ENCODE measurements at regions not wholly inside any gene's neighbourhood (a gene's known extent, or its start where the extent isn't known, plus 50 kb on each side); places are given as distances from the start of the nearest gene placed in this dataset.

DNA sequence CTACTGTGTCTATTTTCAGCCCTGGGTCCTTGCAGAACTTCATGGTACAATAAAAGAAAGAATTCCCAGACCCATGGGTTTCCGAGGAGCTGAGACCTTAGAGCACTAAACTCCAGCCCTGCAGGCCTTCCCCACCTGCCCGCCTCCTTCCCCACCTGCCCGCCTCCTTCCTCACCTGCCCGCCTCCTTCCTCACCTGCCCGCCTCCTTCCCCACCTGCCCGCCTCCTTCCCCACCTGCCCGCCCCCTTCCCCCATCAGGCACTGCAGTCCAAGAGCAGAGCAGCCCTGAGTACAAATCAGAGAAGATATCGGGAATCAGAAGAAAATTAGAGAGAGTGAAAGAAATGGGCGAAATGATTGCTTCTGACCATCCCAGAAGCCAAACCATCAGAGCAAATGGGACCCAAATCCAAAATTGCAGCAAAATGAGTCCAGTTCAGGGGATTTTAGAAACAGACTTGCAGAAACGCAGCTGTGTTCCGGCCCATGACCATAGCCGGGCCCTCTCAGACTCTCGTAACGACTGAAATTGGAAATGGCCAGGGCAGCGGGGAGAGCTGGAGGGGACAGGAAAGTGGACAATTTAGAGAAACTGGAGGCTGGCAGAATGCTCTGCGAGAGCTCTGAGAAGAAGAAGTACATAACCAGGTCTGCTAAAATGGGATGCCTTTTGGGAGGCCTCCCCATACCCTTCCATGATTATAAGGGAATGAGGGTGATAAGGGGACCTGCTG is 568.4 kb downstream of the TCERG1L start:
- H2BK20ac ChIP-seq (ENCODE audit: low read depth, low read length): no peak overlapping the region
- no peak overlapping the region for H3K14ac ChIP-seq (replicated peaks; ENCODE audit: low read depth, low read length)
- no peak overlapping the region for H2BK120ac ChIP-seq (ENCODE audit: low read depth, low read length)
- no peak overlapping the region for H3K18ac ChIP-seq (ENCODE audit: low read depth, low read length)
- H3K79me1 ChIP-seq (ENCODE audit: low read depth in 1 of 2, low read length in 2 of 2): no peaks in the 10 kb centered on the region
- H2AK5ac ChIP-seq (ENCODE audit: low read depth, low read length): no peak overlapping the region
- TF ChIP-seq MXI1 (IDR thresholded peaks at IDR 0.05; ENCODE audit: borderline replicate concordance, low read depth, low read length): no peak
- no peak for TF ChIP-seq BHLHE40 (IDR thresholded peaks at IDR 0.05; ENCODE audit: low read depth, low read length)
- no peak for TF ChIP-seq USF2 (IDR thresholded peaks at IDR 0.05; ENCODE audit: low read depth, low read length)
- no peak for TF ChIP-seq CEBPB (IDR thresholded peaks at IDR 0.05; ENCODE audit: low read depth, low read length)
- TF ChIP-seq RFX5 (IDR thresholded peaks at IDR 0.05; ENCODE audit: low read depth, low read length): no peak
- no peak for TF ChIP-seq ELK1 (IDR thresholded peaks at IDR 0.05; ENCODE audit: borderline replicate concordance, low read depth, low read length)
- no peak for TF ChIP-seq CHD1 (IDR thresholded peaks at IDR 0.05; ENCODE audit: low read depth, low read length)
- no peak for TF ChIP-seq MAFK (IDR thresholded peaks at IDR 0.05; ENCODE audit: low read depth, low read length)
- no peak for TF ChIP-seq POLR2A (IDR thresholded peaks at IDR 0.05; ENCODE audit: low read depth, low read length)
- no peak for TF ChIP-seq RAD21 (IDR thresholded peaks at IDR 0.05; ENCODE audit: low read length)
- TF ChIP-seq NFE2L2 (IDR thresholded peaks at IDR 0.05; ENCODE audit: low read depth, low read length): no peak
- no peak for TF ChIP-seq RCOR1 (IDR thresholded peaks at IDR 0.05; ENCODE audit: insufficient replicate concordance, low read length)
- no peak for TF ChIP-seq FOS (IDR thresholded peaks at IDR 0.05; ENCODE audit: low read depth, low read length)
- no peak for TF ChIP-seq CTCF (conservative IDR thresholded peaks at IDR 0.05; ENCODE audit: low read depth, low read length)
- H3K36me3 ChIP-seq (ENCODE audit: control insufficient read depth, insufficient read depth, low read length): no peaks in the 10 kb centered on the region
- 50% methylated on average over 2 of the region's 16 CpGs; no CpG with 5 or more reads in 1 of the 2 experiments for WGBS, 2 experiments (ENCODE audit: extremely low coverage in 2 of 2, insufficient read length in 1 of 2)
- H3K9ac ChIP-seq (ENCODE audit: low read depth, low read length): no peak overlapping the region
- intact Hi-C loops (cut with micrococcal nuclease) (no loop called here), in situ Hi-C loops (cut with MboI; ENCODE audit: low sequenced_read_pairs) (no loop called here), dilution Hi-C loops (cut with HindIII; ENCODE audit: low sequenced_read_pairs, unreplicated experiment) (no loop called here)
- no peak overlapping the region for H4K5ac ChIP-seq (ENCODE audit: low read depth, low read length)
- no peak overlapping the region for H3K56ac ChIP-seq (ENCODE audit: extremely low read depth, insufficient read depth, low read length)
- H3K23ac ChIP-seq (ENCODE audit: low read depth, low read length): no peak overlapping the region
- no peaks in the 10 kb centered on the region for H4K20me1 ChIP-seq (ENCODE audit: insufficient read depth, low read length)
- no peak overlapping the region for H3K4me2 ChIP-seq (ENCODE audit: low read depth, low read length)
- no peaks in the 10 kb centered on the region for H3K27me3 ChIP-seq (ENCODE audit: control insufficient read depth, insufficient read depth, low read length)
- no peaks in the 10 kb centered on the region for H3K9me1 ChIP-seq (ENCODE audit: insufficient read depth, low read length)
- H3K4ac ChIP-seq (ENCODE audit: low read depth, low read length): no peak overlapping the region
- no peak overlapping the region for H2AK9ac ChIP-seq (replicated peaks; ENCODE audit: low read depth, low read length, poor library complexity)
- no peak overlapping the region for H3K27ac ChIP-seq (ENCODE audit: insufficient read depth, low read length)
- peaks cover 55% of the 10 kb centered on the region for H3K9me3 ChIP-seq (ENCODE audit: control insufficient read depth, insufficient read depth, low read length)
- no peak for DNase-seq
- no peak overlapping the region for H2AFZ ChIP-seq (replicated peaks; ENCODE audit: low read length, poor library complexity)
- ChIA-PET POLR2A (ENCODE audit: unreplicated experiment) (no interaction called here), CTCF (no interaction called here)
- H3K4me1 ChIP-seq (ENCODE audit: control insufficient read depth, insufficient read depth, low read length): no peaks in the 10 kb centered on the region
- no peak overlapping the region for H4K91ac ChIP-seq (ENCODE audit: insufficient read depth, low read depth, low read length)
- H4K8ac ChIP-seq (ENCODE audit: low read depth in 2 of 2, low read length in 2 of 2): no peak overlapping the region
- no peak overlapping the region for H3K4me3 ChIP-seq (ENCODE audit: insufficient read depth, low read depth, low read length)
- no peak overlapping the region for H2BK15ac ChIP-seq (ENCODE audit: low read depth, low read length)
- ATAC-seq (ENCODE audit: low read depth): no peak
- H2BK5ac ChIP-seq (ENCODE audit: low read depth, low read length, poor library complexity, severe bottlenecking): no peak overlapping the region
- no TSS peak for BruUV-seq (replicated peaks)
